ENCODE measurements at regions not wholly inside any gene's neighbourhood (a gene's known extent, or its start where the extent isn't known, plus 50 kb on each side); places are given as distances from the start of the nearest gene placed in this dataset.

GRCh38 chr4:30917946-30918345, 197.8 kb downstream of the PCDH7 start:
- ChIA-PET CTCF (no interaction called here), POLR2A (no interaction called here)
- Mint-ChIP-seq H3K4me3 (ENCODE audit: unreplicated experiment) (no peak overlapping the region), H3K9me3 (ENCODE audit: unreplicated experiment) (peaks cover 9% of the 10 kb centered on the region), H3K4me1 (ENCODE audit: low read depth, unreplicated experiment) (peaks cover 27% of the 10 kb centered on the region), H3K36me3 (ENCODE audit: insufficient read depth, unreplicated experiment) (no peaks in the 10 kb centered on the region), H3K27me3 (ENCODE audit: insufficient read depth, unreplicated experiment) (no peaks in the 10 kb centered on the region), H3K27ac (ENCODE audit: unreplicated experiment) (no peak overlapping the region)
- H3K9me3 ChIP-seq, result no peaks in the 10 kb centered on the region
- no TSS peak for BruUV-seq (replicated peaks)
- no peak overlapping the region for H3K4me3 ChIP-seq (ENCODE audit: low read depth, low read length)
- H3K4me1 ChIP-seq, result 0 out of 2 replicates have a peak, but pooled peaks cover 13% of the 10 kb centered on the region
- no peaks in the 10 kb centered on the region for H3K36me3 ChIP-seq (ENCODE audit: control insufficient read depth, insufficient read depth, low read length)
- intact Hi-C loops (cut with micrococcal nuclease; ENCODE audit: unreplicated experiment), result no loop called here
- TF ChIP-seq CTCF (IDR thresholded peaks at IDR 0.05; ENCODE audit: insufficient read depth in 1 of 2, low read depth in 1 of 2, low read length in 1 of 2, severe bottlenecking in 1 of 2, unreplicated experiment in 1 of 2), result no peak
- no peaks in the 10 kb centered on the region for H3K27me3 ChIP-seq (replicated peaks; ENCODE audit: control insufficient read depth, insufficient read depth, low read length)
- no peak for DNase-seq

- H3K27me3 ChIP-seq (replicated peaks; ENCODE audit: control insufficient read depth, insufficient read depth, low read length), result no peaks in the 10 kb centered on the region
- H3K36me3 ChIP-seq (ENCODE audit: control insufficient read depth, insufficient read depth, low read length), result no peaks in the 10 kb centered on the region
- no peak overlapping the region for H3K27ac Mint-ChIP-seq (ENCODE audit: unreplicated experiment)
- no peak overlapping the region for H3K4me3 ChIP-seq (ENCODE audit: low read depth, low read length)
- no peaks in the 10 kb centered on the region for H3K27me3 Mint-ChIP-seq (ENCODE audit: insufficient read depth, unreplicated experiment)
- no peaks in the 10 kb centered on the region for H3K9me3 ChIP-seq
- no peak for DNase-seq
- no peak for TF ChIP-seq CTCF (IDR thresholded peaks at IDR 0.05; ENCODE audit: insufficient read depth in 1 of 2, low read depth in 1 of 2, low read length in 1 of 2, severe bottlenecking in 1 of 2, unreplicated experiment in 1 of 2)
- ChIA-PET CTCF (no interaction called here), POLR2A (no interaction called here)
- intact Hi-C loops (cut with micrococcal nuclease; ENCODE audit: unreplicated experiment), result no loop called here
- no TSS peak for BruUV-seq (replicated peaks)
- 0 out of 2 replicates have a peak, but pooled peaks cover 4% of the 10 kb centered on the region for H3K4me1 ChIP-seq
- H3K4me1 Mint-ChIP-seq (ENCODE audit: low read depth, unreplicated experiment), result peaks cover 27% of the 10 kb centered on the region
- H3K9me3 Mint-ChIP-seq (ENCODE audit: unreplicated experiment), result peaks cover 9% of the 10 kb centered on the region
- H3K36me3 Mint-ChIP-seq (ENCODE audit: insufficient read depth, unreplicated experiment), result no peaks in the 10 kb centered on the region
- no peak overlapping the region for H3K4me3 Mint-ChIP-seq (ENCODE audit: unreplicated experiment)
Measured at GRCh38 chr4:30919458-30919857, 199.3 kb downstream of the PCDH7 start.

GRCh38 chr4:30920043-30920442, 199.9 kb downstream of the PCDH7 start:
- Histone ChIP-seq H3K9me3 (no peaks in the 10 kb centered on the region), H3K36me3 (ENCODE audit: control insufficient read depth, insufficient read depth, low read length) (no peaks in the 10 kb centered on the region), H3K27me3 (replicated peaks; ENCODE audit: control insufficient read depth, insufficient read depth, low read length) (no peaks in the 10 kb centered on the region), H3K4me1 (0 out of 2 replicates have a peak, but pooled peaks cover 4% of the 10 kb centered on the region), H3K4me3 (ENCODE audit: low read depth, low read length) (no peak overlapping the region)
- Mint-ChIP-seq H3K9me3 (ENCODE audit: unreplicated experiment) (peaks cover 9% of the 10 kb centered on the region), H3K36me3 (ENCODE audit: insufficient read depth, unreplicated experiment) (no peaks in the 10 kb centered on the region), H3K27ac (ENCODE audit: unreplicated experiment) (no peak overlapping the region), H3K4me3 (ENCODE audit: unreplicated experiment) (no peak overlapping the region), H3K27me3 (ENCODE audit: insufficient read depth, unreplicated experiment) (no peaks in the 10 kb centered on the region), H3K4me1 (ENCODE audit: low read depth, unreplicated experiment) (peaks cover 25% of the 10 kb centered on the region)
- POLR2A ChIA-PET, result no interaction called here
- BruUV-seq (replicated peaks), result no TSS peak
- CTCF ChIA-PET, result no interaction called here
- DNase-seq, result no peak
- intact Hi-C loops (cut with micrococcal nuclease; ENCODE audit: unreplicated experiment), result no loop called here
- no peak for TF ChIP-seq CTCF (IDR thresholded peaks at IDR 0.05; ENCODE audit: insufficient read depth in 1 of 2, low read depth in 1 of 2, low read length in 1 of 2, severe bottlenecking in 1 of 2, unreplicated experiment in 1 of 2)

Data from Caco-2 (cell line).